Ovary (tissue), 3 donors: ENCODE measurements at regions not wholly inside any gene's neighbourhood (a gene's known extent, or its start where the extent isn't known, plus 50 kb on each side); places are given as distances from the start of the nearest gene placed in this dataset.

Experiments used
- EP300 ChIP-seq: sonication (generic); formaldehyde crosslinking; IDR thresholded peaks from one replicate; pipeline ENCODE4 v1.6.1; 2017; ENCODE audit warnings: antibody characterized with exemption
- TF ChIP-seq, protein P1 (sequence below), 3 donors: fragments of 450-650 bp in 2 of 3; fragments of 200-600 bp in 1 of 3; IDR thresholded peaks; one replicate each; pipeline versions ENCODE4 v1.5.1 to v1.8.0; 2016 to 2022; ENCODE audit warnings: antibody characterized with exemption in 3 of 3, mild to moderate bottlenecking in 1 of 3
- donor health status: DM: no; HTN: no; CAD: no.

DNA sequence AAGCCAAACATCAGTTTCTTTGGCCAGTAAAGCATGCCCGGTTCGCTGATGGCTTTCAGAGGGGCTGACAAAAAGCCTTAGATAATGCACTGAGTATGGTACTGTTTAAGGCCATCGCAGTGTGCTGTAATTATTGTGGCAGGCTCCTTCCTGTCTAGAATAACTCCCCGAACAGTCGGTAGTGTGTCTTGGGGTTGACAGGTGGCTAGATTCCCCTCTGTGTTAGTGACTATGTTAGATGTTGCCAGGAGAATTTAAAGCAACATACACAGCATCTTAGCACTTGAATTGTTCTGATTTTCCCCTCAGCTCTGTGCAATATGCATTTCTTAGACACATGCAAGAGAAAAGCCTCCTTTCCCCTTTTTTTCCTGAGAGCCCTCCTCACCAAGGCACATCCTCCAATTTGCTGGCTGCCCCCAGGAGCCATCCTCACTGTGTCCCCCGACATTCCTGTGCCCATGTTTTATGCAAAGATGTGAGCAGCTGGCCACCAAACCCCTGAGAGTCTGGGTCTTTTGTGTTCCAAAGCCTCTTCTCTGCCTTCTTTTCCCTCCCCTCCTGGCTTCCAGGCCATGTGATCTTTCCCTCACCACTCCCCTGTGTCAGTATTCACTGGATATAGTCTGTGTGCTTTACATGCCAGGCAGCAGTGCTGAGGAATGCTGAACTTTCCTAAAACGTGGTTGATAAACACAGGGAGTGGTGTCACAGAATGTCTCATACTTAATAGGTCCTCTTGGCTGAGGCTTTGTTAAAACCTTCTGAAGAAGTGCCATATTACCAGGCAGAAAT is 331.5 kb downstream of the HRH4 start:
- TF ChIP-seq, protein P1, sequence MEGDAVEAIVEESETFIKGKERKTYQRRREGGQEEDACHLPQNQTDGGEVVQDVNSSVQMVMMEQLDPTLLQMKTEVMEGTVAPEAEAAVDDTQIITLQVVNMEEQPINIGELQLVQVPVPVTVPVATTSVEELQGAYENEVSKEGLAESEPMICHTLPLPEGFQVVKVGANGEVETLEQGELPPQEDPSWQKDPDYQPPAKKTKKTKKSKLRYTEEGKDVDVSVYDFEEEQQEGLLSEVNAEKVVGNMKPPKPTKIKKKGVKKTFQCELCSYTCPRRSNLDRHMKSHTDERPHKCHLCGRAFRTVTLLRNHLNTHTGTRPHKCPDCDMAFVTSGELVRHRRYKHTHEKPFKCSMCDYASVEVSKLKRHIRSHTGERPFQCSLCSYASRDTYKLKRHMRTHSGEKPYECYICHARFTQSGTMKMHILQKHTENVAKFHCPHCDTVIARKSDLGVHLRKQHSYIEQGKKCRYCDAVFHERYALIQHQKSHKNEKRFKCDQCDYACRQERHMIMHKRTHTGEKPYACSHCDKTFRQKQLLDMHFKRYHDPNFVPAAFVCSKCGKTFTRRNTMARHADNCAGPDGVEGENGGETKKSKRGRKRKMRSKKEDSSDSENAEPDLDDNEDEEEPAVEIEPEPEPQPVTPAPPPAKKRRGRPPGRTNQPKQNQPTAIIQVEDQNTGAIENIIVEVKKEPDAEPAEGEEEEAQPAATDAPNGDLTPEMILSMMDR (IDR thresholded peaks at IDR 0.05) = no peak
- TF ChIP-seq EP300 = no peak
